ENCODE measurements at regions not wholly inside any gene's neighbourhood (a gene's known extent, or its start where the extent isn't known, plus 50 kb on each side); places are given as distances from the start of the nearest gene placed in this dataset.

- no peak for TF ChIP-seq CTCF (conservative IDR thresholded peaks at IDR 0.05)
Measured at GRCh38 chr7:41617987-41618386, 84.9 kb downstream of the INHBA start.

GRCh38 chr7:41612798-41613197 lies 90.1 kb downstream of the INHBA start:
- H3K27ac ChIP-seq, result no peak overlapping the region
- 0 out of 2 replicates have a peak, but pooled peaks have one; percentile 19 for TF ChIP-seq CTCF (conservative IDR thresholded peaks at IDR 0.05)

More at GRCh38 chr7:41617987-41618386, 84.9 kb downstream of the INHBA start:
- no peak overlapping the region for H3K27ac ChIP-seq

- no peak for TF ChIP-seq CTCF (conservative IDR thresholded peaks at IDR 0.05)
- no peak overlapping the region for H3K27ac ChIP-seq
Measured at GRCh38 chr7:41612386-41612785, 90.5 kb downstream of the INHBA start.

GRCh38 chr7:41608447-41608846 lies 94.4 kb downstream of the INHBA start:
- no peak for TF ChIP-seq CTCF (conservative IDR thresholded peaks at IDR 0.05)
- H3K27ac ChIP-seq, result no peak overlapping the region

- H3K27ac ChIP-seq, result no peak overlapping the region
Measured at GRCh38 chr7:41603985-41604384, 98.9 kb downstream of the INHBA start.

GRCh38 chr7:41599760-41600159 lies 103.1 kb downstream of the INHBA start:
- TF ChIP-seq CTCF (conservative IDR thresholded peaks at IDR 0.05), result no peak
- H3K27ac ChIP-seq, result no peak overlapping the region

More at GRCh38 chr7:41603985-41604384, 98.9 kb downstream of the INHBA start:
- no peak for TF ChIP-seq CTCF (conservative IDR thresholded peaks at IDR 0.05)

GRCh38 chr7:41592794-41593193 lies 110.1 kb downstream of the INHBA start:
- H3K27ac ChIP-seq, result no peak overlapping the region
- no peak for TF ChIP-seq CTCF (conservative IDR thresholded peaks at IDR 0.05)
